Adrenal gland (tissue), 5 donors: ENCODE measurements at regions not wholly inside any gene's neighbourhood (a gene's known extent, or its start where the extent isn't known, plus 50 kb on each side); places are given as distances from the start of the nearest gene placed in this dataset.

ENCODE experiments used
- POLR2A ChIP-seq, 2 donors: fragments of 450-650 bp; IDR thresholded peaks; one replicate each; pipeline ENCODE4 v1.6.1; 2017; ENCODE audit warnings: antibody characterized with exemption in 2 of 2, mild to moderate bottlenecking in 2 of 2, moderate library complexity in 1 of 2
- TF ChIP-seq, protein P1 (sequence below), 6 experiments: fragments of 450-650 bp in 4 of 6; fragments of 200-600 bp in 2 of 6; sonication (generic) in 1 of 6; IDR thresholded peaks; 1 replicate in 5 of 6; 2 replicates in 1 of 6; pipeline versions ENCODE4 v1.5.1 to v1.8.0; 2016 to 2021; ENCODE audit warnings: antibody characterized with exemption in 6 of 6, mild to moderate bottlenecking in 2 of 6, moderate library complexity in 1 of 6
- donor health status: DM: no; HTN: no; CAD: no.

DNA sequence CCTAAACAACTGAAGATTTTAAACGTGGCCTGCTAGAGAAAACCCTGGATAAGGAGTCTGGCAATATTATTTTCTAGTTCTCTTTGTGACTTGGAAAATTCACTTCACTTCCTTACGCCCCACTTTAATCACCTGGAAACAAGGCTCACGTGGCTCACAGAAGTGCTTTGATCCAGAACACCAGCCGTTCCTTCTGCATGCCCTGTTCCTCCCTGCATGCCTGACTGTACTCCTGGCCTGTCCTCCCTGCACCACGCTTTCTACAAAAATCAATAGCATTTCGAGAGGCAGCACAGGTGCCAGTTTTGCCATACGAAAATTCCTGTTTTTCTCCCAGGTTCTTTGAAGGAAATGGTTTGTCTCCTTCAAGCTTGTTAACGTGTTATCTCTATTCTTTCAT is 474.2 kb upstream of the RGMA start:
- TF ChIP-seq POLR2A (IDR thresholded peaks at IDR 0.05), result no peak
- TF ChIP-seq, protein P1, sequence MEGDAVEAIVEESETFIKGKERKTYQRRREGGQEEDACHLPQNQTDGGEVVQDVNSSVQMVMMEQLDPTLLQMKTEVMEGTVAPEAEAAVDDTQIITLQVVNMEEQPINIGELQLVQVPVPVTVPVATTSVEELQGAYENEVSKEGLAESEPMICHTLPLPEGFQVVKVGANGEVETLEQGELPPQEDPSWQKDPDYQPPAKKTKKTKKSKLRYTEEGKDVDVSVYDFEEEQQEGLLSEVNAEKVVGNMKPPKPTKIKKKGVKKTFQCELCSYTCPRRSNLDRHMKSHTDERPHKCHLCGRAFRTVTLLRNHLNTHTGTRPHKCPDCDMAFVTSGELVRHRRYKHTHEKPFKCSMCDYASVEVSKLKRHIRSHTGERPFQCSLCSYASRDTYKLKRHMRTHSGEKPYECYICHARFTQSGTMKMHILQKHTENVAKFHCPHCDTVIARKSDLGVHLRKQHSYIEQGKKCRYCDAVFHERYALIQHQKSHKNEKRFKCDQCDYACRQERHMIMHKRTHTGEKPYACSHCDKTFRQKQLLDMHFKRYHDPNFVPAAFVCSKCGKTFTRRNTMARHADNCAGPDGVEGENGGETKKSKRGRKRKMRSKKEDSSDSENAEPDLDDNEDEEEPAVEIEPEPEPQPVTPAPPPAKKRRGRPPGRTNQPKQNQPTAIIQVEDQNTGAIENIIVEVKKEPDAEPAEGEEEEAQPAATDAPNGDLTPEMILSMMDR (IDR thresholded peaks at IDR 0.05), result no peak
